ENCODE measurements at regions not wholly inside any gene's neighbourhood (a gene's known extent, or its start where the extent isn't known, plus 50 kb on each side); places are given as distances from the start of the nearest gene placed in this dataset.

GRCh38 chr10:29856295-29856694, 203.1 kb downstream of the JCAD start:
- intact Hi-C loops (cut with micrococcal nuclease; ENCODE audit: unreplicated experiment), result loop anchor here (5.0 kb wide), 1 partner anchor 44 kb away; no protein-coding TSS in a partner anchor
- H3K9me3 ChIP-seq, result no peaks in the 10 kb centered on the region
- CTCF ChIA-PET, result no interaction called here
- no peaks in the 10 kb centered on the region for H3K36me3 ChIP-seq (ENCODE audit: control insufficient read depth, insufficient read depth, low read length)
- Mint-ChIP-seq H3K9me3 (ENCODE audit: unreplicated experiment) (no peaks in the 10 kb centered on the region), H3K4me1 (ENCODE audit: low read depth, unreplicated experiment) (peaks cover 28% of the 10 kb centered on the region), H3K36me3 (ENCODE audit: insufficient read depth, unreplicated experiment) (peaks cover 5% of the 10 kb centered on the region), H3K27ac (ENCODE audit: unreplicated experiment) (no peak overlapping the region), H3K27me3 (ENCODE audit: insufficient read depth, unreplicated experiment) (no peaks in the 10 kb centered on the region), H3K4me3 (ENCODE audit: unreplicated experiment) (no peak overlapping the region)
- DNase-seq, result no peak
- H3K4me1 ChIP-seq, result peaks cover 58% of the 10 kb centered on the region
- POLR2A ChIA-PET, result no interaction called here
- no peak overlapping the region for H3K4me3 ChIP-seq (ENCODE audit: low read depth, low read length)
- no TSS peak for BruUV-seq (replicated peaks)
- TF ChIP-seq CTCF (IDR thresholded peaks at IDR 0.05; ENCODE audit: insufficient read depth in 1 of 2, low read depth in 1 of 2, low read length in 1 of 2, severe bottlenecking in 1 of 2, unreplicated experiment in 1 of 2), result no peak
- no peaks in the 10 kb centered on the region for H3K27me3 ChIP-seq (replicated peaks; ENCODE audit: control insufficient read depth, insufficient read depth, low read length)

- H3K9me3 ChIP-seq, result no peaks in the 10 kb centered on the region; the same call in 1 of the 2 replicates
- POLR2A ChIA-PET, result no interaction called here
- peaks cover 5% of the 10 kb centered on the region for H3K36me3 Mint-ChIP-seq (ENCODE audit: insufficient read depth, unreplicated experiment)
- CTCF ChIA-PET, result no interaction called here
- peaks cover 8% of the 10 kb centered on the region for H3K9me3 Mint-ChIP-seq (ENCODE audit: unreplicated experiment)
- DNase-seq, result no peak
- no TSS peak for BruUV-seq (replicated peaks)
- H3K4me3 Mint-ChIP-seq (ENCODE audit: unreplicated experiment), result no peak overlapping the region
- no peaks in the 10 kb centered on the region for H3K27me3 Mint-ChIP-seq (ENCODE audit: insufficient read depth, unreplicated experiment)
- peaks cover 43% of the 10 kb centered on the region for H3K4me1 ChIP-seq
- peaks cover 38% of the 10 kb centered on the region for H3K4me1 Mint-ChIP-seq (ENCODE audit: low read depth, unreplicated experiment)
- no peaks in the 10 kb centered on the region for H3K27me3 ChIP-seq (replicated peaks; ENCODE audit: control insufficient read depth, insufficient read depth, low read length)
- H3K27ac Mint-ChIP-seq (ENCODE audit: unreplicated experiment), result no peak overlapping the region
- no peak for TF ChIP-seq CTCF (IDR thresholded peaks at IDR 0.05; ENCODE audit: insufficient read depth in 1 of 2, low read depth in 1 of 2, low read length in 1 of 2, severe bottlenecking in 1 of 2, unreplicated experiment in 1 of 2)
- intact Hi-C loops (cut with micrococcal nuclease; ENCODE audit: unreplicated experiment), result no loop called here
- no peaks in the 10 kb centered on the region for H3K36me3 ChIP-seq (ENCODE audit: control insufficient read depth, insufficient read depth, low read length)
- H3K4me3 ChIP-seq (ENCODE audit: low read depth, low read length), result no peak overlapping the region
Measured at GRCh38 chr10:29853913-29854312, 205.5 kb downstream of the JCAD start.

GRCh38 chr10:29851241-29851640, 208.1 kb downstream of the JCAD start:
- ChIA-PET POLR2A (no interaction called here), CTCF (no interaction called here)
- intact Hi-C loops (cut with micrococcal nuclease; ENCODE audit: unreplicated experiment), result no loop called here

More at GRCh38 chr10:29851241-29851640, 208.1 kb downstream of the JCAD start:
- Mint-ChIP-seq H3K4me3 (ENCODE audit: unreplicated experiment) (no peak overlapping the region), H3K4me1 (ENCODE audit: low read depth, unreplicated experiment) (peaks cover 32% of the 10 kb centered on the region), H3K27me3 (ENCODE audit: insufficient read depth, unreplicated experiment) (no peaks in the 10 kb centered on the region), H3K36me3 (ENCODE audit: insufficient read depth, unreplicated experiment) (peaks cover 7% of the 10 kb centered on the region), H3K27ac (ENCODE audit: unreplicated experiment) (no peak overlapping the region), H3K9me3 (ENCODE audit: unreplicated experiment) (peaks cover 8% of the 10 kb centered on the region)
- BruUV-seq (replicated peaks), result no TSS peak
- Histone ChIP-seq H3K4me1 (peaks cover 44% of the 10 kb centered on the region), H3K9me3 (no peaks in the 10 kb centered on the region; the same call in none of the 2 replicates), H3K4me3 (ENCODE audit: low read depth, low read length) (no peak overlapping the region), H3K27me3 (replicated peaks; ENCODE audit: control insufficient read depth, insufficient read depth, low read length) (no peaks in the 10 kb centered on the region), H3K36me3 (ENCODE audit: control insufficient read depth, insufficient read depth, low read length) (no peaks in the 10 kb centered on the region)
- DNase-seq, result no peak
- no peak for TF ChIP-seq CTCF (IDR thresholded peaks at IDR 0.05; ENCODE audit: insufficient read depth in 1 of 2, low read depth in 1 of 2, low read length in 1 of 2, severe bottlenecking in 1 of 2, unreplicated experiment in 1 of 2)

All from Caco-2 (cell line).